ENCODE measurements at regions not wholly inside any gene's neighbourhood (a gene's known extent, or its start where the extent isn't known, plus 50 kb on each side); places are given as distances from the start of the nearest gene placed in this dataset.

DNA sequence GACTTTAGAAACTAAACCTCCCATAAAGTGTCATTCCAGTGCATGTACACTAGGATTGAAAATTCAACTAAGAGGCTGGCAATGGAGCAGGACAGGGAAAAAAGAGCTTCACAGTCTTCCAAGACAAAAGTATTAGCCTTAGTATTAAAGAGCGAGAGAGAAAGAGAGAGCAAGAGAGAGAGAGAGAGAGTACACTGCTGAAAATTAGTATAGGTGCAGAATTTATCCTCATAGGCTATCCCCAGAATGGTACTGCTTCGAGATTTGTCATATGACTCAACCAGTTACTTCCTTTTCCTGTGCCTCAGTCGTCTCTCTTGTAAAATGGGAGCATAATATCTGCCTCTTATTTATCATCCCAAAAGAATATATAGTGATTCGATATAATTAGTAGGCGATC is 543.2 kb upstream of the JARID2 start:
- DNase-seq (ENCODE audit: low read depth) (no peak), FAIRE-seq (no peak)
- Histone ChIP-seq H3K27me3 (ENCODE audit: control insufficient read depth, insufficient read depth, low read length) (no peaks in the 10 kb centered on the region), H3K4me3 (ENCODE audit: low read depth, low read length) (no peak overlapping the region), H3K36me3 (ENCODE audit: control insufficient read depth, insufficient read depth, low read length) (no peaks in the 10 kb centered on the region)
- TF ChIP-seq, protein P1, sequence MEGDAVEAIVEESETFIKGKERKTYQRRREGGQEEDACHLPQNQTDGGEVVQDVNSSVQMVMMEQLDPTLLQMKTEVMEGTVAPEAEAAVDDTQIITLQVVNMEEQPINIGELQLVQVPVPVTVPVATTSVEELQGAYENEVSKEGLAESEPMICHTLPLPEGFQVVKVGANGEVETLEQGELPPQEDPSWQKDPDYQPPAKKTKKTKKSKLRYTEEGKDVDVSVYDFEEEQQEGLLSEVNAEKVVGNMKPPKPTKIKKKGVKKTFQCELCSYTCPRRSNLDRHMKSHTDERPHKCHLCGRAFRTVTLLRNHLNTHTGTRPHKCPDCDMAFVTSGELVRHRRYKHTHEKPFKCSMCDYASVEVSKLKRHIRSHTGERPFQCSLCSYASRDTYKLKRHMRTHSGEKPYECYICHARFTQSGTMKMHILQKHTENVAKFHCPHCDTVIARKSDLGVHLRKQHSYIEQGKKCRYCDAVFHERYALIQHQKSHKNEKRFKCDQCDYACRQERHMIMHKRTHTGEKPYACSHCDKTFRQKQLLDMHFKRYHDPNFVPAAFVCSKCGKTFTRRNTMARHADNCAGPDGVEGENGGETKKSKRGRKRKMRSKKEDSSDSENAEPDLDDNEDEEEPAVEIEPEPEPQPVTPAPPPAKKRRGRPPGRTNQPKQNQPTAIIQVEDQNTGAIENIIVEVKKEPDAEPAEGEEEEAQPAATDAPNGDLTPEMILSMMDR (IDR thresholded peaks at IDR 0.05; ENCODE audit: insufficient read depth, low read length, severe bottlenecking) = no peak

DNA sequence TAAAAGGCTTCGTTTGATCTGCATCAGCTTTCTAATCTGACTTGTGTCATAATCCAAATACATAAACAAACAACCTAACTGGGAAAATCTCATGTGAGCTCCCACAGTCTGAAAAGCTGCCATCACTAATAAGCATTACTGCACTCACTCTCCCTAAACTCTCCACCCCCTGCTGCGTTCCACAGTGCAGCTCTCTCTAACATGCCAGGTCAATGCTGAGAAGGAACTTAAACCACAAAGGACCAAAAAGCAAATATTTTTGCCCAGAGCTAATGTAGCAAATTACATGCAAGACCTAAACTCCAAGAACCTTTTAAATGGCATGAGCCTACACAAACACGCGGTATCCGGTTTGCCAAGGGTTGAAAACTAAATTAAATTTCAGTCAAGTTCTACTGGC is 542.3 kb upstream of the JARID2 start:
- H3K4me3 ChIP-seq (ENCODE audit: low read depth, low read length) = no peak overlapping the region
- DNase-seq (ENCODE audit: low read depth) (no peak), FAIRE-seq (no peak)
- TF ChIP-seq, protein P1 (IDR thresholded peaks at IDR 0.05; ENCODE audit: insufficient read depth, low read length, severe bottlenecking) = no peak
- H3K27me3 ChIP-seq (ENCODE audit: control insufficient read depth, insufficient read depth, low read length) = no peaks in the 10 kb centered on the region
- no peaks in the 10 kb centered on the region for H3K36me3 ChIP-seq (ENCODE audit: control insufficient read depth, insufficient read depth, low read length)

DNA sequence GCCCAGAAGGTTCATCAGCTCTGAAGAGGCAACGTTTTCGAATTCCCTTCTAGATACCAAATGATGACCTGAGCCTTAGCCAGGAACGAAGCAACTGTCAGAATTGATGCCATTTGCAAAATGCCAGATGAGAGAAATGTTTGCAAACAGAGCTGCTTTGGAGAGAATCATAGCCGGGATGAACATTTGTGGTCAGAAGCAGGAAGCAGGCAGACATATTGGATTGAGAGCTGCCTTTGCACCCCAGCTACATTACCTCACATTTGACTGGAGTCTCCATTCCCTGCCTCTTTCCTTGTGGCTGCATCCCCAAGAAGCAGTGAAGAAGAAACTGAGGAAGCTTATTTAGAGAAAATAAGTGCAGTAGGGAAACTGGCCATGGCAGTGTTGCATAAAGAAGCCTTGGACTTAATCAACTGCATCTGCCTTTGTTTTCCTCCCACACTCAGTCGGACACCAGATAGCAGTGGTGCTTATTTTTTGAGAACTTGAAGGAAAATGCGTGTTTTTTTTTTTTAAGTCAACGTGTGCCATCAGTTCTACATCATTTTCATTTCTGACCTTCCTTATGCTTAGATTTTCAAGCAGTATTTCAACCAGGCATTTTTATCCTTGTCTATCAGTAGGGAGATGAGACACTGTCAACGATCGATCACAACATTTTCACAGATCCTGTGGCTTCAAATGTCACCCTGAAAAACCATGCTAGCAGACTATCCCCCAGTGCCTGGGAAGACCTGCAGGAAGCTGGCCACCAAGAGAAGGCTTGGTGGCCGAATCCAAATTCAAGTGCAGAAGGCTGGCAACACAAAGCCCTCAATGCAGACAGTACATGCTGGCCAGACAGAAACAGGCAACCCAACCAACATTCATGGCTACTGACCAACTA is 541.2 kb upstream of the JARID2 start:
- H3K27me3 ChIP-seq (ENCODE audit: control insufficient read depth, insufficient read depth, low read length) = no peaks in the 10 kb centered on the region
- FAIRE-seq = no peak
- no peak overlapping the region for H3K4me3 ChIP-seq (ENCODE audit: low read depth, low read length)

DNA sequence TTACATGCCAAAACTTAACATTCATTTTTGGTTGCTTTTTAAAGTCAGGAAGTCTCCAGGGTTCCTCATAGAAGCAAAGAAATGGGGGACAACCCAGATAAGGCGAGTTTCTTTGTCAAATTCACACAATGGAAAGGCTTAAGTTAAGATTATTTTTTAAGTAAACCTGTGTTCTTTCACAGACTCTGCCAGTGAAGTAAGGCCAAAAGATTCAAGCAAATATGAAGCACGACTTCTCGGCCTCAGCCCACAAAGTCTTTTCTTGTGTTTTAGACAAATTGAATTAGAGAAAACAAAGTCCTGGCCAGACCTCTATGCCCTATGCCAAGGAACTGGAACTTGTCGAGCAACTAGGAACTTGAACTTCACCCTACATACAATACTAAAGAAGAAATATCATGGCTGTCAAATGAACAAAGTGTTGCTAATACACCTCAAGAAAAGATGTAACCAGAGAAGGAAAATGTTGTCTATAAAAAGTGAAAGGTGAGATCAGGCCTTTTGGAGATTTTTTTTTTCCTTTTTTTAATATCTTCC is 540.0 kb upstream of the JARID2 start:
- no peaks in the 10 kb centered on the region for H3K27me3 ChIP-seq (ENCODE audit: control insufficient read depth, insufficient read depth, low read length)
- TF ChIP-seq, protein P1 (IDR thresholded peaks at IDR 0.05; ENCODE audit: insufficient read depth, low read length, severe bottlenecking) = no peak
- H3K36me3 ChIP-seq (ENCODE audit: control insufficient read depth, insufficient read depth, low read length) = no peaks in the 10 kb centered on the region
- FAIRE-seq = no peak
- H3K4me3 ChIP-seq (ENCODE audit: low read depth, low read length) = no peak overlapping the region
- DNase-seq (ENCODE audit: low read depth) = no peak

More for the DNA sequence above, 541.2 kb upstream of the JARID2 start:
- TF ChIP-seq, protein P1 (IDR thresholded peaks at IDR 0.05; ENCODE audit: insufficient read depth, low read length, severe bottlenecking) = no peak
- no peaks in the 10 kb centered on the region for H3K36me3 ChIP-seq (ENCODE audit: control insufficient read depth, insufficient read depth, low read length)
- no peak for DNase-seq (ENCODE audit: low read depth)

DNA sequence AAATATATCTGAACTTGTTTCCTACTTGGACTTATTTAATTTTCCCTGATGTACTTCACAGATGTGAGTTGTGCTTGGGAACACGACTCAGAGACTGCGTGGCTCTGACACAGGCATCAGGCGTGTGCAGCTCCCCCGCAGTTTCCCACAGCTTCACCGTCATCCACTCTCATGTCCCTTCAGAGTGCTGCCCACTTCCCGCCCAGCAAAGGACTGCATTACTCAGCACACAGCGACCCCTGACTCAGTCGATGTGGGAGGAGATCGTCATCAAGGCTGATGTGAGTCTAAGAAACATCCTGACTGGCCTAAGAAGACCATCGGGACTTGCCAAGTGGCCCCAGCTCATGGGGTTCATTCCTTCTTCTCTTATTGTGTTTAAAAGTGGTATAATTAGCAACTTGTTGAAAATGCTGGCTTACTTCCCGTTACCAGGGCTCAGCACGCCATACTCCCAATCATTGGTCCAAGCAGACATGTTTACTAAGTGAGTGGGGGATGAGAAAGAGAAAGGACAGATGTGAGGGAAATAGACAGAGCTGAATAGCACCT is 539.4 kb upstream of the JARID2 start:
- Histone ChIP-seq H3K36me3 (ENCODE audit: control insufficient read depth, insufficient read depth, low read length) (no peaks in the 10 kb centered on the region), H3K4me3 (ENCODE audit: low read depth, low read length) (no peak overlapping the region), H3K27me3 (ENCODE audit: control insufficient read depth, insufficient read depth, low read length) (no peaks in the 10 kb centered on the region)
- TF ChIP-seq, protein P1 (IDR thresholded peaks at IDR 0.05; ENCODE audit: insufficient read depth, low read length, severe bottlenecking) = no peak
- DNase-seq (ENCODE audit: low read depth) = peak; percentile 100
- no peak for FAIRE-seq
